HCT116 (cell line): ENCODE measurements at regions not wholly inside any gene's neighbourhood (a gene's known extent, or its start where the extent isn't known, plus 50 kb on each side); places are given as distances from the start of the nearest gene placed in this dataset.

Experiments
- ATAC-seq: fragments of 200-7000 bp; cut with Tn5 transposase; 2 replicates; pipeline ENCODE4 v1.9.1; 2020; ENCODE audit warnings: mild to moderate bottlenecking, moderate library complexity
- BruUV-seq: library from RNA; stranded (reverse); fragments of 400-500 nt; replicated peaks from 2 replicates; lab custom pipeline; 2021; lab: Mats Ljungman, UMichigan
- CTCF ChIA-PET: fragments of 300-600 bp; sonication (Branson Sonifier 250); formaldehyde crosslinking; loops from one replicate; lab custom pipeline; 2021; ENCODE audit warnings: antibody characterized with exemption; lab: Charles Lee
- POLR2A ChIA-PET: fragments of 300-600, 350-600 bp; sonication (Branson Sonifier 250); formaldehyde crosslinking; loops from one replicate; lab custom pipeline; 2021; ENCODE audit warnings: antibody characterized with exemption; lab: Charles Lee
- RAD21 ChIA-PET, 2 experiments: fragments of 300-600 bp; sonication (Branson Sonifier 250); formaldehyde crosslinking; loops; one replicate each; lab custom pipeline; 2023; ENCODE audit warnings: low total read pairs in 2 of 2; ENCODE audit not compliant: uncharacterized antibody in 2 of 2, unreplicated experiment in 2 of 2, low non-redundant PET in 1 of 2; lab: Charles Lee
- DNase-seq: peaks from one replicate; pipeline ENCODE4 v3.0.0-alpha.2; 2010; ENCODE audit warnings: low read depth, low spot score
- H2AFZ ChIP-seq: fragments of 200-600 bp; shearing (Covaris generic), sonication (generic); 2 replicates; pipeline ENCODE4 v1.6.1; 2017; ENCODE audit warnings: low read depth, mixed run types, mixed read lengths, antibody characterized with exemption, low read length; ENCODE audit not compliant: poor library complexity, severe bottlenecking
- H3K27ac ChIP-seq: 2 replicates; pipeline ENCODE4 v1.5.1; 2012; ENCODE audit warnings: low read depth, low read length
- H3K27me3 ChIP-seq: fragments of 200-600 bp; sonication (generic); 2 replicates; pipeline ENCODE4 v1.6.1; 2016; ENCODE audit warnings: mixed run types, low read length, mixed read lengths; ENCODE audit not compliant: insufficient read depth
- H3K36me3 ChIP-seq, 2 experiments: fragments of 200-500 bp in 1 of 2; fragments of 200-600 bp in 1 of 2; sonication (Bioruptor generic) in 1 of 2; sonication (generic) in 1 of 2; 2 replicates each; pipeline versions ENCODE4 v1.5.1 to v1.6.1; 2014 to 2016; ENCODE audit warnings: low read length in 2 of 2, inconsistent platforms in 1 of 2, mixed read lengths in 1 of 2, mixed run types in 1 of 2; ENCODE audit not compliant: insufficient read depth in 2 of 2, control insufficient read depth in 1 of 2
- H3K4me1 ChIP-seq, 2 experiments: fragments of 200-600 bp in 1 of 2; sonication (generic) in 1 of 2; 2 replicates each; pipeline versions ENCODE4 v1.5.1 to v1.6.1; 2012 to 2017; ENCODE audit warnings: low read length in 2 of 2, inconsistent platforms in 1 of 2, mild to moderate bottlenecking in 1 of 2, mixed read lengths in 1 of 2, mixed run types in 1 of 2, moderate library complexity in 1 of 2; ENCODE audit not compliant: insufficient read depth in 2 of 2, control insufficient read depth in 1 of 2
- H3K4me2 ChIP-seq: fragments of 200-600 bp; sonication (generic); 2 replicates; pipeline ENCODE4 v1.6.1; 2017; ENCODE audit warnings: mixed run types, low read length, mixed read lengths
- H3K4me3 ChIP-seq, 2 experiments: fragments of 200-600 bp in 1 of 2; sonication (generic) in 1 of 2; replicated peaks in 1 of 2; 2 replicates each; pipeline ENCODE4 v1.5.1; 2011 to 2016; ENCODE audit warnings: low read length in 2 of 2, control low read depth in 1 of 2, low read depth in 1 of 2, mild to moderate bottlenecking in 1 of 2, mixed read lengths in 1 of 2, mixed run types in 1 of 2
- H3K79me2 ChIP-seq: fragments of 200-600 bp; sonication (generic); 2 replicates; pipeline ENCODE4 v1.6.1; 2017; ENCODE audit warnings: mild to moderate bottlenecking, mixed run types, low read length, moderate library complexity, mixed read lengths; ENCODE audit not compliant: insufficient read depth
- H3K9ac ChIP-seq: fragments of 200-600 bp; sonication (generic); 2 replicates; pipeline ENCODE4 v1.6.1; 2016; ENCODE audit warnings: low read length, mixed read lengths
- H3K9me2 ChIP-seq: fragments of 200-600 bp; sonication (generic), shearing (Covaris generic); 2 replicates; pipeline ENCODE4 v1.6.1; 2017; ENCODE audit warnings: mixed run types, mild to moderate bottlenecking, moderate library complexity; ENCODE audit not compliant: insufficient read depth
- H3K9me3 ChIP-seq, 2 experiments: fragments of 200-500 bp in 1 of 2; fragments of 200-600 bp in 1 of 2; sonication (Bioruptor generic) in 1 of 2; sonication (generic) in 1 of 2; 2 replicates each; pipeline ENCODE4 v1.6.1; 2014 to 2017; ENCODE audit warnings: low read length in 2 of 2, mixed read lengths in 2 of 2, inconsistent platforms in 1 of 2, low read depth in 1 of 2, mild to moderate bottlenecking in 1 of 2, mixed run types in 1 of 2, moderate library complexity in 1 of 2; ENCODE audit not compliant: control insufficient read depth in 1 of 2, insufficient read depth in 1 of 2
- H4K20me1 ChIP-seq: fragments of 200-600 bp; sonication (generic), shearing (Covaris generic); 2 replicates; pipeline ENCODE4 v1.6.1; 2017; ENCODE audit warnings: mixed run types, mild to moderate bottlenecking, moderate library complexity; ENCODE audit not compliant: insufficient read depth
- CBX3 ChIP-seq: IDR thresholded peaks from 2 replicates; pipeline ENCODE4 v1.6.1; 2012; ENCODE audit warnings: low read depth
- EGR1 ChIP-seq: IDR thresholded peaks from 2 replicates; pipeline ENCODE4 v1.6.1; 2012; ENCODE audit warnings: low read depth
- EZH2 ChIP-seq: fragments of 200-600 bp; sonication (generic); IDR thresholded peaks from 2 replicates; pipeline ENCODE4 v1.6.1; 2017; ENCODE audit warnings: antibody characterized with exemption, mixed run types
- EZH2phosphoT487 ChIP-seq: fragments of 200-600 bp; IDR thresholded peaks from 2 replicates; pipeline ENCODE4 v1.6.1; 2018; ENCODE audit warnings: antibody characterized with exemption, borderline replicate concordance
- FOSL1 ChIP-seq: IDR thresholded peaks from 2 replicates; pipeline ENCODE4 v1.6.1; 2012; ENCODE audit warnings: low read depth
- JUND ChIP-seq: IDR thresholded peaks from 2 replicates; pipeline ENCODE4 v1.6.1; 2012
- POLR2AphosphoS5 ChIP-seq: IDR thresholded peaks from 2 replicates; pipeline ENCODE4 v1.6.1; 2011; ENCODE audit warnings: mild to moderate bottlenecking, low read depth, low read length, moderate library complexity
- SIN3A ChIP-seq: IDR thresholded peaks from 2 replicates; pipeline ENCODE4 v1.6.1; 2012; ENCODE audit warnings: low read depth
- SP1 ChIP-seq: IDR thresholded peaks from 2 replicates; pipeline ENCODE4 v1.6.1; 2012; ENCODE audit warnings: low read depth
- SRF ChIP-seq: IDR thresholded peaks from 2 replicates; pipeline ENCODE4 v1.6.1; 2012; ENCODE audit warnings: low read depth
- TCF7L2 ChIP-seq: IDR thresholded peaks from 2 replicates; pipeline ENCODE4 v1.7.0; 2011; ENCODE audit warnings: borderline replicate concordance, inconsistent platforms; ENCODE audit not compliant: insufficient read depth, insufficient read length; ENCODE audit errors: extremely low read depth
- YY1 ChIP-seq: IDR thresholded peaks from 2 replicates; pipeline ENCODE4 v1.6.1; 2011; ENCODE audit warnings: low read length, low read depth, moderate library complexity, mild to moderate bottlenecking; ENCODE audit not compliant: insufficient replicate concordance; ENCODE audit errors: extremely low read depth
- ZFX ChIP-seq: fragments of 450-650 bp; IDR thresholded peaks from 2 replicates; pipeline ENCODE4 v1.6.1; 2017
- ZNF274 ChIP-seq: fragments of 200-500 bp; sonication (Bioruptor generic); IDR thresholded peaks from 2 replicates; pipeline ENCODE4 v1.6.1; 2014; ENCODE audit warnings: mild to moderate bottlenecking, low read depth, low read length, inconsistent platforms
- intact Hi-C: fragments of 100-400 bp; cut with micrococcal nuclease; formaldehyde crosslinking; loops from 2 replicates; pipeline ENCODE4 v1.10.0; 2022
- TF ChIP-seq, protein P1 (sequence below): IDR thresholded peaks from 2 replicates; pipeline ENCODE4 v1.6.1; 2012
- TF ChIP-seq, protein P2 (sequence below), 3 experiments: fragments of 200-600 bp in 1 of 3; sonication (generic) in 1 of 3; IDR thresholded peaks in 2 of 3; conservative IDR thresholded peaks in 1 of 3; 2 replicates each; pipeline ENCODE4 v1.5.1; 2012 to 2017; ENCODE audit warnings: low read depth in 2 of 3, low read length in 2 of 3, antibody characterized with exemption in 1 of 3, borderline replicate concordance in 1 of 3, control low read depth in 1 of 3, mild to moderate bottlenecking in 1 of 3, mixed read lengths in 1 of 3, mixed run types in 1 of 3, moderate library complexity in 1 of 3; ENCODE audit not compliant: insufficient read depth in 1 of 3
- TF ChIP-seq, protein P3 (sequence below): IDR thresholded peaks from 2 replicates; pipeline ENCODE4 v1.6.1; 2012
- TF ChIP-seq, protein P4 (sequence below): IDR thresholded peaks from 2 replicates; pipeline ENCODE4 v1.6.1; 2012; ENCODE audit warnings: low read depth

DNA sequence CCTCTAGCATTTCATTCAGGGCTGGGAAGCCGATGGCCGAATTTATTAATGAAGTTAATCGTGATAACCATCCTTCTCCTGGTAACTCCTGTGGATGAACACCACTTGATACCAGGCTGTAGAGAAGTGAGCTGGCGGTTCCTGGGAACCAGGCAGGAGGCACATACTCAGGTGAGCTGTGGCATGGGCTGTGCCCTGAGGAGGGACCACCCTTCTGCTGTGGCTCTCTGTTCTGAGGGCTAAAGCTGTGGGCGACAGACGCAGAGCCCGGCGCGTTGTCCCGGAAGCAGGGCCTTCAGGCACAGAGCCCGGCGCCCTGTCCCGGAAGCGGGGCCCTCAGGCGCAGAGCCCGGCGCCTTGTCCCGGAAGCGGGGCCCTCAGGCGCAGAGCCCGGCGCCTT lies 462.3 kb upstream of the SALL3 start:
- ChIA-PET POLR2A (no interaction called here), RAD21 (no interaction called here), CTCF (no interaction called here)
- no peak overlapping the region for H3K4me2 ChIP-seq
- intact Hi-C loops = no loop called here
- peaks cover 0 to 11% of the 10 kb centered on the region in 2 experiments; a peak in 2 of 4 replicates for H3K9me3 ChIP-seq
- H4K20me1 ChIP-seq = no peaks in the 10 kb centered on the region
- no peaks in the 10 kb centered on the region for H3K9me2 ChIP-seq
- H3K4me3 ChIP-seq = no peak overlapping the region
- H3K9ac ChIP-seq = no peak overlapping the region
- TF ChIP-seq POLR2AphosphoS5 (no peak), JUND (no peak), FOSL1 (no peak), CBX3 (no peak), SIN3A (no peak), EZH2 (no peak), EZH2phosphoT487 (no peak), EGR1 (no peak), SRF (no peak), ZFX (no peak), ZNF274 (no peak), YY1 (no peak), SP1 (no peak), TCF7L2 (no peak)
- TF ChIP-seq, protein P1, sequence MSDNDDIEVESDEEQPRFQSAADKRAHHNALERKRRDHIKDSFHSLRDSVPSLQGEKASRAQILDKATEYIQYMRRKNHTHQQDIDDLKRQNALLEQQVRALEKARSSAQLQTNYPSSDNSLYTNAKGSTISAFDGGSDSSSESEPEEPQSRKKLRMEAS = no peak
- TF ChIP-seq, protein P2, sequence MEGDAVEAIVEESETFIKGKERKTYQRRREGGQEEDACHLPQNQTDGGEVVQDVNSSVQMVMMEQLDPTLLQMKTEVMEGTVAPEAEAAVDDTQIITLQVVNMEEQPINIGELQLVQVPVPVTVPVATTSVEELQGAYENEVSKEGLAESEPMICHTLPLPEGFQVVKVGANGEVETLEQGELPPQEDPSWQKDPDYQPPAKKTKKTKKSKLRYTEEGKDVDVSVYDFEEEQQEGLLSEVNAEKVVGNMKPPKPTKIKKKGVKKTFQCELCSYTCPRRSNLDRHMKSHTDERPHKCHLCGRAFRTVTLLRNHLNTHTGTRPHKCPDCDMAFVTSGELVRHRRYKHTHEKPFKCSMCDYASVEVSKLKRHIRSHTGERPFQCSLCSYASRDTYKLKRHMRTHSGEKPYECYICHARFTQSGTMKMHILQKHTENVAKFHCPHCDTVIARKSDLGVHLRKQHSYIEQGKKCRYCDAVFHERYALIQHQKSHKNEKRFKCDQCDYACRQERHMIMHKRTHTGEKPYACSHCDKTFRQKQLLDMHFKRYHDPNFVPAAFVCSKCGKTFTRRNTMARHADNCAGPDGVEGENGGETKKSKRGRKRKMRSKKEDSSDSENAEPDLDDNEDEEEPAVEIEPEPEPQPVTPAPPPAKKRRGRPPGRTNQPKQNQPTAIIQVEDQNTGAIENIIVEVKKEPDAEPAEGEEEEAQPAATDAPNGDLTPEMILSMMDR (IDR thresholded peaks at IDR 0.05 in 2 of 3, conservative IDR thresholded peaks at IDR 0.05 in 1 of 3; ENCODE audit: borderline replicate concordance in 1 of 3, insufficient read depth in 1 of 3, low read depth in 2 of 3, low read length in 2 of 3) = no peak
- TF ChIP-seq, protein P3, sequence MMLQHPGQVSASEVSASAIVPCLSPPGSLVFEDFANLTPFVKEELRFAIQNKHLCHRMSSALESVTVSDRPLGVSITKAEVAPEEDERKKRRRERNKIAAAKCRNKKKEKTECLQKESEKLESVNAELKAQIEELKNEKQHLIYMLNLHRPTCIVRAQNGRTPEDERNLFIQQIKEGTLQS = no peak
- TF ChIP-seq, protein P4, sequence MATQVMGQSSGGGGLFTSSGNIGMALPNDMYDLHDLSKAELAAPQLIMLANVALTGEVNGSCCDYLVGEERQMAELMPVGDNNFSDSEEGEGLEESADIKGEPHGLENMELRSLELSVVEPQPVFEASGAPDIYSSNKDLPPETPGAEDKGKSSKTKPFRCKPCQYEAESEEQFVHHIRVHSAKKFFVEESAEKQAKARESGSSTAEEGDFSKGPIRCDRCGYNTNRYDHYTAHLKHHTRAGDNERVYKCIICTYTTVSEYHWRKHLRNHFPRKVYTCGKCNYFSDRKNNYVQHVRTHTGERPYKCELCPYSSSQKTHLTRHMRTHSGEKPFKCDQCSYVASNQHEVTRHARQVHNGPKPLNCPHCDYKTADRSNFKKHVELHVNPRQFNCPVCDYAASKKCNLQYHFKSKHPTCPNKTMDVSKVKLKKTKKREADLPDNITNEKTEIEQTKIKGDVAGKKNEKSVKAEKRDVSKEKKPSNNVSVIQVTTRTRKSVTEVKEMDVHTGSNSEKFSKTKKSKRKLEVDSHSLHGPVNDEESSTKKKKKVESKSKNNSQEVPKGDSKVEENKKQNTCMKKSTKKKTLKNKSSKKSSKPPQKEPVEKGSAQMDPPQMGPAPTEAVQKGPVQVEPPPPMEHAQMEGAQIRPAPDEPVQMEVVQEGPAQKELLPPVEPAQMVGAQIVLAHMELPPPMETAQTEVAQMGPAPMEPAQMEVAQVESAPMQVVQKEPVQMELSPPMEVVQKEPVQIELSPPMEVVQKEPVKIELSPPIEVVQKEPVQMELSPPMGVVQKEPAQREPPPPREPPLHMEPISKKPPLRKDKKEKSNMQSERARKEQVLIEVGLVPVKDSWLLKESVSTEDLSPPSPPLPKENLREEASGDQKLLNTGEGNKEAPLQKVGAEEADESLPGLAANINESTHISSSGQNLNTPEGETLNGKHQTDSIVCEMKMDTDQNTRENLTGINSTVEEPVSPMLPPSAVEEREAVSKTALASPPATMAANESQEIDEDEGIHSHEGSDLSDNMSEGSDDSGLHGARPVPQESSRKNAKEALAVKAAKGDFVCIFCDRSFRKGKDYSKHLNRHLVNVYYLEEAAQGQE = no peak
- H2AFZ ChIP-seq = no peak overlapping the region
- H3K4me1 ChIP-seq = no peaks in the 10 kb centered on the region
- BruUV-seq = no TSS peak
- H3K27ac ChIP-seq = no peak overlapping the region
- no peaks in the 10 kb centered on the region for H3K36me3 ChIP-seq
- ATAC-seq (no peak), DNase-seq (no peak)
- H3K79me2 ChIP-seq = no peaks in the 10 kb centered on the region
- H3K27me3 ChIP-seq = no peaks in the 10 kb centered on the region
